Keratinocyte (primary cell): ENCODE measurements at regions not wholly inside any gene's neighbourhood (a gene's known extent, or its start where the extent isn't known, plus 50 kb on each side); places are given as distances from the start of the nearest gene placed in this dataset.

Experiments used
- DNase-seq: peaks from one replicate; pipeline ENCODE4 v3.0.0-alpha.2; 2011; ENCODE audit warnings: low read depth, missing footprints, low spot score
- FAIRE-seq: peaks from 2 replicates; lab custom pipeline; 2011; peaks lifted over from hg19 to GRCh38; lab: Jason Lieb, UNC
- H2AFZ ChIP-seq: 2 replicates; pipeline ENCODE4 v1.6.0; 2012; ENCODE audit warnings: low read length, control low read depth, inconsistent platforms; ENCODE audit not compliant: control insufficient read depth
- H3K27ac ChIP-seq: 2 replicates; pipeline ENCODE4 v1.5.1; 2011; ENCODE audit warnings: low read length; ENCODE audit not compliant: control insufficient read depth, insufficient read depth
- H3K27me3 ChIP-seq: 3 replicates; pipeline ENCODE4 v1.6.0; 2011; ENCODE audit warnings: low read length; ENCODE audit not compliant: control insufficient read depth, insufficient read depth; ENCODE audit errors: extremely low read depth
- H3K36me3 ChIP-seq, 2 experiments: 2 replicates in 1 of 2; 3 replicates in 1 of 2; pipeline ENCODE4 v1.5.1; 2011; ENCODE audit warnings: low read length in 2 of 2, mild to moderate bottlenecking in 1 of 2; ENCODE audit not compliant: control insufficient read depth in 2 of 2, insufficient read depth in 2 of 2; ENCODE audit errors: extremely low read depth in 1 of 2
- H3K4me1 ChIP-seq: 3 replicates; pipeline ENCODE4 v1.5.1; 2011; ENCODE audit warnings: low read length; ENCODE audit not compliant: control insufficient read depth, insufficient read depth; ENCODE audit errors: extremely low read depth
- H3K4me2 ChIP-seq: 3 replicates; pipeline ENCODE4 v1.6.0; 2011; ENCODE audit warnings: low read depth, low read length; ENCODE audit not compliant: control insufficient read depth, insufficient read depth; ENCODE audit errors: extremely low read depth
- H3K4me3 ChIP-seq, 3 experiments: fragments of 200-600 bp in 1 of 3; sonication (generic) in 1 of 3; 2 replicates in 2 of 3; 3 replicates in 1 of 3; pipeline ENCODE4 v1.5.1; 2011 to 2016; ENCODE audit warnings: low read length in 3 of 3, mild to moderate bottlenecking in 3 of 3, control low read depth in 2 of 3, inconsistent platforms in 1 of 3, low read depth in 1 of 3, mixed read lengths in 1 of 3, mixed run types in 1 of 3, moderate library complexity in 1 of 3; ENCODE audit not compliant: control insufficient read depth in 2 of 3, insufficient read depth in 2 of 3; ENCODE audit errors: extremely low read depth in 1 of 3
- H3K79me2 ChIP-seq: 2 replicates; pipeline ENCODE4 v1.6.0; 2012; ENCODE audit warnings: low read length; ENCODE audit not compliant: control insufficient read depth, insufficient read depth
- H3K9ac ChIP-seq: 3 replicates; pipeline ENCODE4 v1.6.0; 2011; ENCODE audit warnings: low read length; ENCODE audit not compliant: control insufficient read depth, insufficient read depth; ENCODE audit errors: extremely low read depth
- H3K9me1 ChIP-seq: 3 replicates; pipeline ENCODE4 v1.6.0; 2011; ENCODE audit warnings: low read length; ENCODE audit not compliant: control insufficient read depth, insufficient read depth; ENCODE audit errors: extremely low read depth
- H3K9me3 ChIP-seq: 2 replicates; pipeline ENCODE4 v1.5.1; 2012; ENCODE audit warnings: low read depth, low read length; ENCODE audit not compliant: control insufficient read depth
- H4K20me1 ChIP-seq: 3 replicates; pipeline ENCODE4 v1.6.0; 2011; ENCODE audit warnings: low read length; ENCODE audit not compliant: control insufficient read depth, insufficient read depth; ENCODE audit errors: extremely low read depth
- CTCF ChIP-seq, 3 experiments: IDR thresholded peaks in 1 of 3; conservative IDR thresholded peaks in 1 of 3; optimal IDR thresholded peaks in 1 of 3; 2 replicates in 2 of 3; 3 replicates in 1 of 3; pipeline versions ENCODE3 to v1.5.1; 2011; ENCODE audit warnings: low read length in 3 of 3, mild to moderate bottlenecking in 3 of 3, moderate library complexity in 2 of 3, control low read depth in 1 of 3, inconsistent platforms in 1 of 3; ENCODE audit not compliant: insufficient read depth in 2 of 3; ENCODE audit errors: extremely low read depth in 1 of 3
- EZH2 ChIP-seq: IDR thresholded peaks from one replicate; pipeline ENCODE4 v1.6.1; 2012; ENCODE audit warnings: inconsistent platforms, mild to moderate bottlenecking, low read length, moderate library complexity
- dilution Hi-C: fragments of 300-500 bp; cut with MboI; formaldehyde crosslinking; loops from one replicate; pipeline ENCODE4 v1.7.0; 2020; ENCODE audit warnings: low sequenced_read_pairs; ENCODE audit not compliant: extremely low pct_ligation_motif_present

DNA sequence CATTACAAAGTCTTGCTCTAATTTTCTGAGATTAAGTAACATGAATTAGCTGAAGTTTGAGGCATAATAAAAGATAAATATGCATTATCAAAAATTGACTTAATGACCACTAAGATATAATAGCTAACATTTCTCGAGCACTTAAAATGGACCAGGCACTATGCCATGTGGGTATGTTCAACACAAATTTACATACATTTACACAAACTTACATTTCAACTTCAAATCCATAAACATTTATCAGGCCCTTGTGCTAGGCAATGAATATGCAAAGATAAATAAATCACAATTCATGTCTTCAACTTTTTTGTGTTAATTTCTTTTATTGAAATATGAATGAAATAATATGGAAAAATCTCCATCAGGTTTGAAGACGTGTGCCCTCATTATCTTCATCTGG, 108.7 kb downstream of the GAS2L3 start:
- H3K79me2 ChIP-seq: no peaks in the 10 kb centered on the region
- H2AFZ ChIP-seq: no peak overlapping the region
- H3K4me1 ChIP-seq: no peaks in the 10 kb centered on the region
- TF ChIP-seq CTCF (optimal IDR thresholded peaks at IDR 0.05 in 1 of 3, IDR thresholded peaks at IDR 0.05 in 1 of 3, conservative IDR thresholded peaks at IDR 0.05 in 1 of 3; ENCODE audit: extremely low read depth in 1 of 3, insufficient read depth in 2 of 3, low read length in 3 of 3) (no peak), EZH2 (no peak)
- no peak overlapping the region for H3K4me2 ChIP-seq
- H3K9me1 ChIP-seq: no peaks in the 10 kb centered on the region
- H3K36me3 ChIP-seq: no peaks in the 10 kb centered on the region
- H3K9me3 ChIP-seq: peaks cover 3% of the 10 kb centered on the region
- DNase-seq: no peak
- FAIRE-seq: no peak
- H3K4me3 ChIP-seq: no peak overlapping the region
- H3K9ac ChIP-seq: no peak overlapping the region
- dilution Hi-C loops: no loop called here
- no peak overlapping the region for H3K27ac ChIP-seq
- no peaks in the 10 kb centered on the region for H4K20me1 ChIP-seq
- H3K27me3 ChIP-seq: no peaks in the 10 kb centered on the region

GRCh38 chr12:100687686-100688085, 106.9 kb upstream of the ANO4 start:
- no peak for DNase-seq
- no peak for FAIRE-seq
- dilution Hi-C loops: no loop called here
- Histone ChIP-seq H3K27ac (no peak overlapping the region), H3K9me3 (peaks cover 3% of the 10 kb centered on the region), H3K4me3 (no peak overlapping the region), H3K27me3 (no peaks in the 10 kb centered on the region), H3K36me3 (no peaks in the 10 kb centered on the region), H3K9me1 (no peaks in the 10 kb centered on the region), H4K20me1 (no peaks in the 10 kb centered on the region), H3K9ac (no peak overlapping the region), H3K4me2 (no peak overlapping the region), H3K79me2 (no peaks in the 10 kb centered on the region), H3K4me1 (no peaks in the 10 kb centered on the region), H2AFZ (no peak overlapping the region)
- TF ChIP-seq EZH2: no peak
- TF ChIP-seq CTCF (optimal IDR thresholded peaks at IDR 0.05 in 1 of 3, IDR thresholded peaks at IDR 0.05 in 1 of 3, conservative IDR thresholded peaks at IDR 0.05 in 1 of 3; ENCODE audit: extremely low read depth in 1 of 3, insufficient read depth in 2 of 3, low read length in 3 of 3): no peak
